Suprapubic skin (tissue), 3 donors: ENCODE measurements at regions not wholly inside any gene's neighbourhood (a gene's known extent, or its start where the extent isn't known, plus 50 kb on each side); places are given as distances from the start of the nearest gene placed in this dataset.

Source experiments
- EP300 ChIP-seq: sonication (generic); formaldehyde crosslinking; IDR thresholded peaks from one replicate; pipeline ENCODE4 v1.6.1; 2017; ENCODE audit warnings: antibody characterized with exemption
- POLR2A ChIP-seq, 2 donors: fragments of 450-650 bp; IDR thresholded peaks; one replicate each; pipeline ENCODE4 v1.6.1; 2017; ENCODE audit warnings: antibody characterized with exemption in 2 of 2, mild to moderate bottlenecking in 2 of 2, moderate library complexity in 2 of 2
- TF ChIP-seq, protein P1 (sequence below), 2 donors: fragments of 200-600 bp in 1 of 2; fragments of 450-650 bp in 1 of 2; sonication (generic) in 1 of 2; IDR thresholded peaks; one replicate each; pipeline ENCODE4 v1.5.1; 2016 to 2019; ENCODE audit warnings: antibody characterized with exemption in 2 of 2, mild to moderate bottlenecking in 1 of 2, moderate library complexity in 1 of 2

DNA sequence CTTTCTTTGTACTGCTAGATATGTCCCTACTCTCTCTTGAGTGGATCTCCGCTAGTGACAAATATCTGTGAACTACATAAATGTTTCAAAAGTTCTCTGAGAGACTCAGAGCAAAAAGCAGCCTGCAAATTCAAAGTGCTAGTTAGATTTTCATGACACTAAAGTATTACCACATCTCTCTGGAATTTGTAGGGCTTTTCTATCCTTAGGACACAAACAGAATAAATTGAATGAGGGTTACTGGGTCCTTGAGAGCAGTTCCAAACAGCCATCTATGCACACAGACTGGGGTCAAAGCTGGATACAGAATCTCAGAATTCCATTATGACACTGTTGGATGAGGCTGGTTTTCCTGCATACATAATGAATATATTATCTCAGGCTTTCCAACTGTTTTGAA is 953.2 kb downstream of the DIAPH3 start:
- TF ChIP-seq, protein P1, sequence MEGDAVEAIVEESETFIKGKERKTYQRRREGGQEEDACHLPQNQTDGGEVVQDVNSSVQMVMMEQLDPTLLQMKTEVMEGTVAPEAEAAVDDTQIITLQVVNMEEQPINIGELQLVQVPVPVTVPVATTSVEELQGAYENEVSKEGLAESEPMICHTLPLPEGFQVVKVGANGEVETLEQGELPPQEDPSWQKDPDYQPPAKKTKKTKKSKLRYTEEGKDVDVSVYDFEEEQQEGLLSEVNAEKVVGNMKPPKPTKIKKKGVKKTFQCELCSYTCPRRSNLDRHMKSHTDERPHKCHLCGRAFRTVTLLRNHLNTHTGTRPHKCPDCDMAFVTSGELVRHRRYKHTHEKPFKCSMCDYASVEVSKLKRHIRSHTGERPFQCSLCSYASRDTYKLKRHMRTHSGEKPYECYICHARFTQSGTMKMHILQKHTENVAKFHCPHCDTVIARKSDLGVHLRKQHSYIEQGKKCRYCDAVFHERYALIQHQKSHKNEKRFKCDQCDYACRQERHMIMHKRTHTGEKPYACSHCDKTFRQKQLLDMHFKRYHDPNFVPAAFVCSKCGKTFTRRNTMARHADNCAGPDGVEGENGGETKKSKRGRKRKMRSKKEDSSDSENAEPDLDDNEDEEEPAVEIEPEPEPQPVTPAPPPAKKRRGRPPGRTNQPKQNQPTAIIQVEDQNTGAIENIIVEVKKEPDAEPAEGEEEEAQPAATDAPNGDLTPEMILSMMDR (IDR thresholded peaks at IDR 0.05) = no peak
- TF ChIP-seq EP300 = no peak
- no peak for TF ChIP-seq POLR2A (IDR thresholded peaks at IDR 0.05)
